Lower leg skin (tissue), 3 donors: ENCODE measurements at regions not wholly inside any gene's neighbourhood (a gene's known extent, or its start where the extent isn't known, plus 50 kb on each side); places are given as distances from the start of the nearest gene placed in this dataset.

Source experiments
- CTCF ChIP-seq, 3 donors: fragments of 450-650 bp; IDR thresholded peaks; one replicate each; pipeline ENCODE4 v1.5.1; 2016; ENCODE audit warnings: antibody characterized with exemption in 3 of 3, mild to moderate bottlenecking in 3 of 3, moderate library complexity in 2 of 3
- POLR2A ChIP-seq, 2 donors: fragments of 450-650 bp; IDR thresholded peaks; one replicate each; pipeline ENCODE4 v1.6.1; 2016 to 2017; ENCODE audit warnings: antibody characterized with exemption in 2 of 2, mild to moderate bottlenecking in 1 of 2, moderate library complexity in 1 of 2

- no peak for TF ChIP-seq CTCF (IDR thresholded peaks at IDR 0.05)
- no peak for TF ChIP-seq POLR2A (IDR thresholded peaks at IDR 0.05)
Observed at GRCh38 chr15:87416591-87417257, 839.8 kb downstream of the NTRK3 start.
